GM21367 (cell line): ENCODE measurements at regions not wholly inside any gene's neighbourhood (a gene's known extent, or its start where the extent isn't known, plus 50 kb on each side); places are given as distances from the start of the nearest gene placed in this dataset.

Experiments used
- ATAC-seq: cut with Tn5 transposase; IDR thresholded peaks from one replicate; pipeline ENCODE4 v1.9.1; 2021; ENCODE audit not compliant: unreplicated experiment

- ATAC-seq: no peak
Observed at GRCh38 chr4:107117726-107118125, 81.6 kb upstream of the DKK2 start.

GRCh38 chr4:107115185-107115847 is 79.2 kb upstream of the DKK2 start:
- ATAC-seq: no peak

- no peak for ATAC-seq
Observed at GRCh38 chr4:107114059-107114458, 77.9 kb upstream of the DKK2 start.

- no peak for ATAC-seq
Observed at GRCh38 chr4:107098401-107098800, 62.3 kb upstream of the DKK2 start.

GRCh38 chr4:107094976-107095375 is 58.9 kb upstream of the DKK2 start:
- ATAC-seq: no peak

- ATAC-seq: peak; percentile 44
Observed at GRCh38 chr4:107094332-107094731, 58.2 kb upstream of the DKK2 start.
